GM18498 (cell line): ENCODE measurements at regions not wholly inside any gene's neighbourhood (a gene's known extent, or its start where the extent isn't known, plus 50 kb on each side); places are given as distances from the start of the nearest gene placed in this dataset.

Experiments
- ATAC-seq: cut with Tn5 transposase; IDR thresholded peaks from one replicate; pipeline ENCODE4 v1.9.1; 2021; ENCODE audit warnings: mild to moderate bottlenecking, moderate library complexity; ENCODE audit not compliant: unreplicated experiment

GRCh38 chr9:107198718-107199117 lies 84.4 kb upstream of the RAD23B start:
- no peak for ATAC-seq

- ATAC-seq = no peak
Measured at GRCh38 chr9:107208121-107208520, 75.0 kb upstream of the RAD23B start.

GRCh38 chr9:107210775-107211174 lies 72.3 kb upstream of the RAD23B start:
- no peak for ATAC-seq

- ATAC-seq = no peak
Measured at GRCh38 chr9:107211284-107211923, 71.7 kb upstream of the RAD23B start.

GRCh38 chr9:107212613-107213012 lies 70.5 kb upstream of the RAD23B start:
- ATAC-seq = no peak

GRCh38 chr9:107213080-107213479 lies 70.0 kb upstream of the RAD23B start:
- peak; percentile 24 for ATAC-seq

- ATAC-seq = peak; percentile 98
Measured at GRCh38 chr9:107213561-107214028, 69.5 kb upstream of the RAD23B start.

GRCh38 chr9:107214381-107214780 lies 68.7 kb upstream of the RAD23B start:
- ATAC-seq = no peak

- no peak for ATAC-seq
Measured at GRCh38 chr9:107214915-107215314, 68.2 kb upstream of the RAD23B start.

- ATAC-seq = no peak
Measured at GRCh38 chr9:107215381-107215780, 67.7 kb upstream of the RAD23B start.

GRCh38 chr9:107216329-107216728 lies 66.8 kb upstream of the RAD23B start:
- ATAC-seq = no peak

GRCh38 chr9:107218829-107219485 lies 64.1 kb upstream of the RAD23B start:
- peak; percentile 92 for ATAC-seq

- peak; percentile 47 for ATAC-seq
Measured at GRCh38 chr9:107219486-107220077, 63.5 kb upstream of the RAD23B start.

- no peak for ATAC-seq
Measured at GRCh38 chr9:107221321-107221720, 61.8 kb upstream of the RAD23B start.

- ATAC-seq = no peak
Measured at GRCh38 chr9:107222020-107222522, 61.0 kb upstream of the RAD23B start.

GRCh38 chr9:107223381-107223780 lies 59.7 kb upstream of the RAD23B start:
- ATAC-seq = no peak

- ATAC-seq = no peak
Measured at GRCh38 chr9:107224252-107224651, 58.8 kb upstream of the RAD23B start.

- ATAC-seq = no peak
Measured at GRCh38 chr9:107226421-107226820, 56.7 kb upstream of the RAD23B start.

GRCh38 chr9:107227774-107228173 lies 55.3 kb upstream of the RAD23B start:
- ATAC-seq = no peak

GRCh38 chr9:107228496-107229039 lies 54.5 kb upstream of the RAD23B start:
- ATAC-seq = no peak

GRCh38 chr9:107229241-107229741 lies 53.8 kb upstream of the RAD23B start:
- no peak for ATAC-seq
